ENCODE measurements at regions not wholly inside any gene's neighbourhood (a gene's known extent, or its start where the extent isn't known, plus 50 kb on each side); places are given as distances from the start of the nearest gene placed in this dataset.
"Not testable (repeated sequence)": the region's sequence is repeated elsewhere in the genome, so short reads cannot be mapped to it uniquely, and the experiment has no call there.

DNA sequence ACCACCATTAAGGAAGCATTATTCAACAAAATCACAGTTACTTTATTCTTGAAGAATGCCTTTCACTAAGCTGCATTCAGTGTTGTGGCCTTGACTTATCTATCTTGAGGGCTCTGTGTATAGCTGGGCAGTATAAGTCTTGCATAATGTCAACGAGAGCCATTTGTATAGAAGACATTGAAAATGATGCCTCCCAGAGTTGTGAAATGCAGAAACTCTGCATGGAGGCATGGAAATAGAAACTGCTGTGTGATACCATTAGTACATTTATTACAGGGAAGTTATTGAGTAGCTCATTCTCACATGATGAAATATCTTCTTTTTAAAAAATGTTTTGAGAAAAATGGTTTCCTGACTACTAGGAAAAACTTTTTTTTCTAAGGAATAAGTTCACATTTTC is 111.4 kb upstream of the SNX7 start:
- TF ChIP-seq, protein P1, sequence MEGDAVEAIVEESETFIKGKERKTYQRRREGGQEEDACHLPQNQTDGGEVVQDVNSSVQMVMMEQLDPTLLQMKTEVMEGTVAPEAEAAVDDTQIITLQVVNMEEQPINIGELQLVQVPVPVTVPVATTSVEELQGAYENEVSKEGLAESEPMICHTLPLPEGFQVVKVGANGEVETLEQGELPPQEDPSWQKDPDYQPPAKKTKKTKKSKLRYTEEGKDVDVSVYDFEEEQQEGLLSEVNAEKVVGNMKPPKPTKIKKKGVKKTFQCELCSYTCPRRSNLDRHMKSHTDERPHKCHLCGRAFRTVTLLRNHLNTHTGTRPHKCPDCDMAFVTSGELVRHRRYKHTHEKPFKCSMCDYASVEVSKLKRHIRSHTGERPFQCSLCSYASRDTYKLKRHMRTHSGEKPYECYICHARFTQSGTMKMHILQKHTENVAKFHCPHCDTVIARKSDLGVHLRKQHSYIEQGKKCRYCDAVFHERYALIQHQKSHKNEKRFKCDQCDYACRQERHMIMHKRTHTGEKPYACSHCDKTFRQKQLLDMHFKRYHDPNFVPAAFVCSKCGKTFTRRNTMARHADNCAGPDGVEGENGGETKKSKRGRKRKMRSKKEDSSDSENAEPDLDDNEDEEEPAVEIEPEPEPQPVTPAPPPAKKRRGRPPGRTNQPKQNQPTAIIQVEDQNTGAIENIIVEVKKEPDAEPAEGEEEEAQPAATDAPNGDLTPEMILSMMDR (IDR thresholded peaks at IDR 0.05; ENCODE audit: low read depth, low read length, missing control alignments): no peak
- no peak overlapping the region for H3K4me3 ChIP-seq (ENCODE audit: low read depth, low read length)
- no peak for DNase-seq (ENCODE audit: low read depth)

DNA sequence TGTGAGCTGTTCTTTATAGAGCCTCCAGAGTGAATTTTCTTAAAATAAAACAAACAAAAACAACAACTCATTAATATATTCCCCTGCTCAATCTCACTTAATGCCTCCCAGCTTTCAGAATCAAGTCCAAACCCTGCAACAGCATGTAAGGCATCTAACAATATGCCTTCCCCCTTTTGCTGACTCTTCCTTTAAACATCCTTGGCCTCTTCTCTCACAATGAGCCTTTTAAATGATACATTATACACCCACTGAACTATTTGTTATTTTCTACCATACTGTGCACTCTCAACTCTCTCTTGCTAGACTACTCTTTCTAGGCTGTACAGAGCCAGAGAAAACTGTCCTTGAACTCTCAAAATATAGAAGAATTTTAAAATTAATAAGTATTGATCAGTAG is 115.2 kb upstream of the SNX7 start:
- TF ChIP-seq, protein P1 (IDR thresholded peaks at IDR 0.05; ENCODE audit: low read depth, low read length, missing control alignments): no peak
- no peak overlapping the region for H3K4me3 ChIP-seq (ENCODE audit: low read depth, low read length)
- no peak for DNase-seq (ENCODE audit: low read depth)

DNA sequence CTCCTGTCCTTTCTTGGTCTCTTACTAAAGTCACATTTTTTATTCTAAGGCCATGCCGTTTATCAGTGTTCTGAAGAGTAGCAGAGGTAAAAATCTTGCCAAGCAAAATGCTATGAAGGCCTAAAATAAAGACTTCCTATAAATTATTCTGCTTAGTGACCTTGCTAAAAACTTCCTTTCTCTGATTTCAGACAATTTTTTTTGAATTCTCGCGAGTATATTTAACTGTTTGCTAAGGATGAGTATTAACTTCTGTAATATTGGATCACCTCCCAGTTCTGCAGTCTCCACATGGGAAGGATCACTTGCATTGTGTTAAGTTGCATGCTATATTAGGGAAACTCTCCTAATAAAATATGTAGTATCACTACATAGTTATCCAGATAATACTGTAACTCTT is 123.4 kb upstream of the SNX7 start:
- TF ChIP-seq, protein P1 (IDR thresholded peaks at IDR 0.05; ENCODE audit: low read depth, low read length, missing control alignments): no peak
- H3K4me3 ChIP-seq (ENCODE audit: low read depth, low read length): no peak overlapping the region
- no peak for DNase-seq (ENCODE audit: low read depth)

DNA sequence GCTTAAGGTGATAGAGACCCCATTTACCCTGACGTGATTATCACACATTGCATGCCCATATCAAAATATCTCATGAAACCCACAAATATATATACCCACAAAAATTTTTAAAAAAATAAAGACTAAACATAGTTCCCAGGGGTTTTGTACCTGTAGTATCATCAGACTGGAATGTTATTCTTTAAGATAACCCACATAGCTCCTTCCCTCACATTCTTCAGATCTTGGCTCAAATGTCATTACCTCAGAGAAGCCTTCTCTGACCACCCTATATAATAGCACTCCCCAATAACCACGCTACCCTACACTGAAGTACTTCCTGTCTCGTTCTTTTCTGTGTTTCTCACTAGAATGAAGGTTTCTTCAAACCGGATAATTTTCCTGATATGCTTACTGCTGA is 138.3 kb upstream of the SNX7 start:
- no peak for DNase-seq (ENCODE audit: low read depth)
- TF ChIP-seq, protein P1 (IDR thresholded peaks at IDR 0.05; ENCODE audit: low read depth, low read length, missing control alignments): no peak

DNA sequence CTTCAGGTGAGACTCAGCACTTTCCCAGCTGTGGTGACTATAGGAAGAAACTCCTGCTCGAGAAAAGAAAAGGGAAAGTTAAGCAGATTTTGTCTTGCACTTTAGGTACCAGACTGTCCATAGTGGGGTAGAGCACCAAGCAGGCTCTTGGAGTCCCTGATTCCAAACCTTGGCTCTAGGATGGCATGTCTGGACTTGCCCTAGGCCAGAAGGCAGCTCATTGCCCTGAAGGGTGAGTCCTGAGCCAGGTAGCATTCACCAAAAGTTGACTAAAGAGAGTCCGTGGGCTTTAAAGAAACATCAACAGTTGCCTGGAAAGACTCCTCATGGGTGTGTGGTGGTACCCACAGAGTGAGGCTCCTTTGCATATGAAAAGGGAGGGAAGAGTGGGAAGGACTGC is 145.2 kb upstream of the SNX7 start:
- no peak overlapping the region for H3K4me3 ChIP-seq (ENCODE audit: low read depth, low read length)
- TF ChIP-seq, protein P1 (IDR thresholded peaks at IDR 0.05; ENCODE audit: low read depth, low read length, missing control alignments): no peak
- no peak for DNase-seq (ENCODE audit: low read depth)

More for the DNA sequence above, 138.3 kb upstream of the SNX7 start:
- H3K4me3 ChIP-seq (ENCODE audit: low read depth, low read length): no peak overlapping the region

DNA sequence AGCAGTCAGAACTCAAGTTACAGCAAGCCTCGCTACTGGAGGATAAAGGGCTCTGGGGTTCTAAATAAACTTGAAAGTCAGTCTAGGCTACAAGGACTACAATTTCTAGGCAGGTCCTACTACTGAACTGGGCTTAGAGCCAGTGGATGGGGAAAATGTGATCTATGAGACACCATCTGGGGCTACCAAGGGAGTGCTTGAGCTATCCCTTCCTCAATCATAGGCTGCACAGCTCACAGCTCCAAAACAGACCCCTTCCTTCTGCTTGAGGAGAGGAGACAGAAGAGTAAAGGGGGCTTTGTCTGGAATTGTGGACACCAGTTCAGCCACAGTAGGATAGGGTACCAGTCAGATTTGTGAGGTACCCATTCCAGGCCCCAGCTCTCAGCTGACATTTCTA is 145.8 kb upstream of the SNX7 start:
- DNase-seq (ENCODE audit: low read depth): no peak
- TF ChIP-seq, protein P1 (IDR thresholded peaks at IDR 0.05; ENCODE audit: low read depth, low read length, missing control alignments): no peak
- H3K4me3 ChIP-seq (ENCODE audit: low read depth, low read length): no peak overlapping the region

DNA sequence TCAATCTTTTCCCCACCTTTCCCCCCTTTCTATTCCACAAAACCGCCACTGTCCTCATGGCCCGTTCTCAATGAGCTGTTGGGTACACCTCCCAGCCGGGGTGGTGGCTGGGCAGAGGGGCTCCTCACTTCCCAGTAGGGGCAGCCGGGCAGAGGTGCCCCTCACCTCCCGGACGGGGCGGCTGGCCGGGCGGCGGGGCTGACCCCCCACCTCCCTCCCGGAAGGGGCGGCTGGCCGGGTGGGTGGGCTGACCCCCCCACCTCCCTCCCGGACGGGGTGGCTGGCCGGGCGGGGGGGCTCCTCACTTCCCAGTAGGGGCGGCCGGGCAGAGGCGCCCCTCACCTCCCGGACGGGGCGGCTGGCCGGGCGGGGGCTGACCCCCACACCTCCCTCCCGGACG is 149.3 kb upstream of the SNX7 start:
- DNase-seq (ENCODE audit: low read depth); H3K4me3 ChIP-seq (ENCODE audit: low read depth, low read length): not testable (repeated sequence)

DNA sequence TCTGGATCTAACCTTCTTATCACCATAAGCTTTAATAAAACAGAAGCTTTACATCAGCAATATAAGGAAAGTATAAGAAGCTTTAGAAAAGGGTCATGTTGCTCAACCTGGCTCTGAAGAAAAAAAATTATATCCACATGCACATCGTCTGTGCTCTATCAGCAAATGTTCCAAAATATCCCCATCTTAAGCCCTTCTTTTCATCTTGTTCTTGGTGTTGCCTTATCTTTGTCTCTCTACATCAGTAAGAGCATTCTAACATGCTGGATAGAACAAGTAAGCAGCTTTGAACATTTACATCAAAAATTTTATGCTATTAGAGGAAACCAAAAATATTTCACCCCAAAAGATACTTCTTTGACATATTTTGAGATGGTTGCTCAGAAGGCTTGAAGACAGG is 157.8 kb upstream of the SNX7 start:
- no peak for DNase-seq (ENCODE audit: low read depth)
- H3K4me3 ChIP-seq (ENCODE audit: low read depth, low read length): no peak overlapping the region
- TF ChIP-seq, protein P1 (IDR thresholded peaks at IDR 0.05; ENCODE audit: low read depth, low read length, missing control alignments): no peak

Measured in GM12864 (cell line).